ENCODE measurements at regions not wholly inside any gene's neighbourhood (a gene's known extent, or its start where the extent isn't known, plus 50 kb on each side); places are given as distances from the start of the nearest gene placed in this dataset.

DNA sequence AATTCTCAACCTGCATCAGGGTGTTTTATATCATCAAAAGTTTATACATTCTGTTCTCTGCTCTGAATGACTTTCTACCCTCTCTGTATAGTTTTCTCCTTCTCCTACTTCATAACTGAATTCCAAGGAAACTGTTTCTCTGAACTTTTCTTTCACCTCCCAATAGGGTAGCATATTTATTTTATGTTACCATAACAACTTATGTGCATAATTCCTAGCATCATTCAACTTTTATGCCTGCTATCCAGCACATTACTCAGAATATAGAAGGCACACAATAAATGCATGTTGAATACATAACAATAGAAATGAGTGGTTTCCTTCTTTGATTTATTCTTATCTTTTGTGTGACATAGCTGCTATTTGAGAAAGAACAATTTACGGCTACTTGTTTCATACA is 2385.0 kb downstream of the PCDH9 start:
- H3K4me3 Mint-ChIP-seq, result no peak overlapping the region
- WGBS (ENCODE audit: extremely low coverage, insufficient read length, low lambda C conversion rate), result no CpG with 5 or more reads among the region's 1 CpG

More for the DNA sequence above, 2385.0 kb downstream of the PCDH9 start:
- Histone ChIP-seq H2BK20ac (ENCODE audit: low read depth, low read length, poor library complexity, severe bottlenecking) (no peak overlapping the region), H3K27me3 (ENCODE audit: insufficient read depth, low read length) (no peaks in the 10 kb centered on the region), H3K4me1 (ENCODE audit: insufficient read depth, low read length) (no peaks in the 10 kb centered on the region), H4K91ac (ENCODE audit: insufficient read length, low read depth, low read length) (no peak overlapping the region), H3K79me1 (ENCODE audit: insufficient read depth, low read depth, low read length, poor library complexity, severe bottlenecking) (no peaks in the 10 kb centered on the region), H2AFZ (ENCODE audit: low read length) (no peak overlapping the region), H3K4me2 (ENCODE audit: insufficient read depth, insufficient read length, low read length) (no peak overlapping the region), H4K20me1 (ENCODE audit: control insufficient read depth, insufficient read depth, insufficient read length) (no peaks in the 10 kb centered on the region), H2BK5ac (ENCODE audit: insufficient read length, low read length) (no peak overlapping the region), H3K56ac (ENCODE audit: insufficient read length, low read depth, low read length) (no peak overlapping the region), H3K9me3 (ENCODE audit: control insufficient read depth, low read depth, low read length) (no peaks in the 10 kb centered on the region), H2AK5ac (ENCODE audit: insufficient read length, low read length) (no peak overlapping the region), H2BK15ac (ENCODE audit: low read depth, low read length) (no peak overlapping the region), H3K27ac (ENCODE audit: insufficient read length, low read depth, low read length) (no peak overlapping the region), H4K8ac (replicated peaks; ENCODE audit: insufficient read length, low read depth, low read length) (no peak overlapping the region), H3K18ac (ENCODE audit: insufficient read length, low read depth, low read length) (no peak overlapping the region), H3K79me2 (ENCODE audit: insufficient read depth, low read length) (no peaks in the 10 kb centered on the region), H3K23me2 (ENCODE audit: insufficient read length, low read depth, low read length, poor library complexity, severe bottlenecking) (no peaks in the 10 kb centered on the region), H3K9ac (ENCODE audit: extremely low read depth, insufficient read length, low read length) (no peak overlapping the region), H3K14ac (ENCODE audit: insufficient read depth, low read length) (no peak overlapping the region), H2BK12ac (ENCODE audit: insufficient read length, low read depth, low read length) (no peak overlapping the region), H3T11ph (ENCODE audit: low read length) (no peak overlapping the region), H3K4ac (ENCODE audit: low read depth, low read length) (no peak overlapping the region), H4K5ac (ENCODE audit: insufficient read length, low read depth, low read length) (no peak overlapping the region), H3K23ac (ENCODE audit: insufficient read length, low read depth, low read length) (no peak overlapping the region), H2BK120ac (ENCODE audit: low read depth, low read length, poor library complexity, severe bottlenecking) (no peak overlapping the region)
- Mint-ChIP-seq H3K9me3 (no peaks in the 10 kb centered on the region), H3K27me3 (ENCODE audit: low read depth) (no peaks in the 10 kb centered on the region), H3K4me1 (peaks cover 0 to 10% of the 10 kb centered on the region in 2 experiments; a peak in 2 of 4 replicates), H3K27ac (no peak overlapping the region; a peak in 1 of 7 replicates), H3K36me3 (ENCODE audit: insufficient read depth in 1 of 3, low read depth in 3 of 3) (no peaks in the 10 kb centered on the region)
- TF ChIP-seq, protein P1, sequence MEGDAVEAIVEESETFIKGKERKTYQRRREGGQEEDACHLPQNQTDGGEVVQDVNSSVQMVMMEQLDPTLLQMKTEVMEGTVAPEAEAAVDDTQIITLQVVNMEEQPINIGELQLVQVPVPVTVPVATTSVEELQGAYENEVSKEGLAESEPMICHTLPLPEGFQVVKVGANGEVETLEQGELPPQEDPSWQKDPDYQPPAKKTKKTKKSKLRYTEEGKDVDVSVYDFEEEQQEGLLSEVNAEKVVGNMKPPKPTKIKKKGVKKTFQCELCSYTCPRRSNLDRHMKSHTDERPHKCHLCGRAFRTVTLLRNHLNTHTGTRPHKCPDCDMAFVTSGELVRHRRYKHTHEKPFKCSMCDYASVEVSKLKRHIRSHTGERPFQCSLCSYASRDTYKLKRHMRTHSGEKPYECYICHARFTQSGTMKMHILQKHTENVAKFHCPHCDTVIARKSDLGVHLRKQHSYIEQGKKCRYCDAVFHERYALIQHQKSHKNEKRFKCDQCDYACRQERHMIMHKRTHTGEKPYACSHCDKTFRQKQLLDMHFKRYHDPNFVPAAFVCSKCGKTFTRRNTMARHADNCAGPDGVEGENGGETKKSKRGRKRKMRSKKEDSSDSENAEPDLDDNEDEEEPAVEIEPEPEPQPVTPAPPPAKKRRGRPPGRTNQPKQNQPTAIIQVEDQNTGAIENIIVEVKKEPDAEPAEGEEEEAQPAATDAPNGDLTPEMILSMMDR (conservative IDR thresholded peaks at IDR 0.05), result no peak
- DNase-seq, result no peak
